Progenitor cell of endocrine pancreas (in vitro differentiated cells): ENCODE measurements at regions not wholly inside any gene's neighbourhood (a gene's known extent, or its start where the extent isn't known, plus 50 kb on each side); places are given as distances from the start of the nearest gene placed in this dataset.

Experiments used
- DNase-seq: peaks from one replicate; pipeline ENCODE4 v3.0.0; 2021; ENCODE audit warnings: low spot score; ENCODE audit not compliant: unreplicated experiment
- H3K27ac Mint-ChIP-seq: 2 replicates; pipeline ENCODE4 v1.8.0; 2021; ENCODE audit warnings: mild to moderate bottlenecking, moderate library complexity, mixed read lengths
- H3K27me3 Mint-ChIP-seq: 2 replicates; pipeline ENCODE4 v1.8.0; 2021; ENCODE audit warnings: mixed read lengths
- H3K36me3 Mint-ChIP-seq: 2 replicates; pipeline ENCODE4 v1.8.0; 2022; ENCODE audit warnings: mixed read lengths; ENCODE audit not compliant: insufficient read depth
- H3K4me1 Mint-ChIP-seq: 2 replicates; pipeline ENCODE4 v1.8.0; 2021; ENCODE audit warnings: low read depth, mixed read lengths
- H3K4me3 Mint-ChIP-seq: 2 replicates; pipeline ENCODE4 v1.8.0; 2021; ENCODE audit warnings: low read depth, mild to moderate bottlenecking, moderate library complexity, mixed read lengths
- H3K9me3 Mint-ChIP-seq: 2 replicates; pipeline ENCODE4 v1.8.0; 2021; ENCODE audit warnings: low read depth, mixed read lengths
- TF ChIP-seq, protein P1 (sequence below): fragments of 200-600 bp; sonication (generic); IDR thresholded peaks from one replicate; pipeline ENCODE4 v1.5.0; 2021; ENCODE audit warnings: antibody characterized with exemption, mild to moderate bottlenecking; ENCODE audit not compliant: unreplicated experiment

DNA sequence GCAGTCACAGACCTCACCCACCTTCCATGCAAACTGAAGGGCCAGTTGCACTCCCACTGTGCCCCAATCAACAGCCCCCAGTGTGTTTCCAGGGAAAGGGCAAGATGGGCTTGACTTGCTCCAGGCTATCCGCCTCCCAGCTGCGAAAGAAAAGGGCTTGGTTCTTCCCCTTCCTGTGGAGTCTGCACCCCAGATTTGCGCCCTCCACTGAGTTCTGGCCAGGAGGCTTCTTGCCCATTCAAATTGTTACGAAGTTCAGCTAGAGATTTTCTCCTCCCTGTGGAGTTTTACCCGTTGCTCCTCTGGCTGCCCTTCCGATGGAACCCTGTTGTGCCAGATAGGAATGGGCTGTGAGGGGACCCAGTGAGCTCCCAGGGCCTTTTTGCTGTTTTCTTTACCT is 1096.9 kb upstream of the ALCAM start:
- no peaks in the 10 kb centered on the region for H3K4me1 Mint-ChIP-seq
- no peak overlapping the region for H3K4me3 Mint-ChIP-seq
- no peaks in the 10 kb centered on the region for H3K36me3 Mint-ChIP-seq
- no peaks in the 10 kb centered on the region for H3K27me3 Mint-ChIP-seq
- H3K9me3 Mint-ChIP-seq, result peaks cover 8% of the 10 kb centered on the region
- H3K27ac Mint-ChIP-seq, result no peak overlapping the region
- no peak for DNase-seq
- TF ChIP-seq, protein P1, sequence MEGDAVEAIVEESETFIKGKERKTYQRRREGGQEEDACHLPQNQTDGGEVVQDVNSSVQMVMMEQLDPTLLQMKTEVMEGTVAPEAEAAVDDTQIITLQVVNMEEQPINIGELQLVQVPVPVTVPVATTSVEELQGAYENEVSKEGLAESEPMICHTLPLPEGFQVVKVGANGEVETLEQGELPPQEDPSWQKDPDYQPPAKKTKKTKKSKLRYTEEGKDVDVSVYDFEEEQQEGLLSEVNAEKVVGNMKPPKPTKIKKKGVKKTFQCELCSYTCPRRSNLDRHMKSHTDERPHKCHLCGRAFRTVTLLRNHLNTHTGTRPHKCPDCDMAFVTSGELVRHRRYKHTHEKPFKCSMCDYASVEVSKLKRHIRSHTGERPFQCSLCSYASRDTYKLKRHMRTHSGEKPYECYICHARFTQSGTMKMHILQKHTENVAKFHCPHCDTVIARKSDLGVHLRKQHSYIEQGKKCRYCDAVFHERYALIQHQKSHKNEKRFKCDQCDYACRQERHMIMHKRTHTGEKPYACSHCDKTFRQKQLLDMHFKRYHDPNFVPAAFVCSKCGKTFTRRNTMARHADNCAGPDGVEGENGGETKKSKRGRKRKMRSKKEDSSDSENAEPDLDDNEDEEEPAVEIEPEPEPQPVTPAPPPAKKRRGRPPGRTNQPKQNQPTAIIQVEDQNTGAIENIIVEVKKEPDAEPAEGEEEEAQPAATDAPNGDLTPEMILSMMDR, result no peak

DNA sequence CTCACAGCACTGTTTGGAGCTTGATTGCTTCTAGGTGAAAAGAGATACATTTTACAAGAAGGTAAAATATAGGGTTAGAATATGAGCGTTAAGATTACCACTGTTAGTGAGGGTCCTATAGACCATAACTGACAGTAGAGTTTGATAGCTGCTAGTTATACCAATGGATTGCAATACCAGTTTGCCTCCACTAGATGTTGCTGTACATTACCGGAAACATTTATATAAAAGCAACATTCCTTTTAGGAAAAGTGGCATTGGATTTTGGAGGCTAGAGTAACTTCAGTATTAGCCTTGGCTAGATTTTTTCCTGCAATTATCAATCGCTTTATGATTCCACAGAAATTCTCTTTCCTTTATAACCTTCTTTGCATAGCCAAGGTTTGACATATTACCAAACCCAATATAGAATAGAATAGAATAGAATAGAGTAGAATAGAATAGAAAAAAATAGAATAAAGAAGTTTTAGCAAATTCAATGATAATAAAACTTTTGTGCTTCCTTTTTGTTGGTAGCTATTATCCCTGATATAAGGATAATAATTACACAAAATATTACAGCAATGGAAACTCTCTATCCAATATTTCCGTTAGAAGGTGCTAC is 1093.6 kb upstream of the ALCAM start:
- no peak overlapping the region for H3K4me3 Mint-ChIP-seq
- peaks cover 13% of the 10 kb centered on the region for H3K9me3 Mint-ChIP-seq
- no peaks in the 10 kb centered on the region for H3K27me3 Mint-ChIP-seq
- TF ChIP-seq, protein P1, result peak; percentile 71
- no peaks in the 10 kb centered on the region for H3K4me1 Mint-ChIP-seq
- no peak overlapping the region for H3K27ac Mint-ChIP-seq
- DNase-seq, result no peak
- no peaks in the 10 kb centered on the region for H3K36me3 Mint-ChIP-seq

- no peak overlapping the region for H3K4me3 Mint-ChIP-seq
- peaks cover 22% of the 10 kb centered on the region for H3K9me3 Mint-ChIP-seq
- no peak overlapping the region for H3K27ac Mint-ChIP-seq
- no peaks in the 10 kb centered on the region for H3K27me3 Mint-ChIP-seq
- H3K36me3 Mint-ChIP-seq, result no peaks in the 10 kb centered on the region
- no peak for DNase-seq
- TF ChIP-seq, protein P1, result no peak
- H3K4me1 Mint-ChIP-seq, result no peaks in the 10 kb centered on the region
These were observed 1091.5 kb upstream of the ALCAM start for GRCh38 chr3:104275199-104275598.

DNA sequence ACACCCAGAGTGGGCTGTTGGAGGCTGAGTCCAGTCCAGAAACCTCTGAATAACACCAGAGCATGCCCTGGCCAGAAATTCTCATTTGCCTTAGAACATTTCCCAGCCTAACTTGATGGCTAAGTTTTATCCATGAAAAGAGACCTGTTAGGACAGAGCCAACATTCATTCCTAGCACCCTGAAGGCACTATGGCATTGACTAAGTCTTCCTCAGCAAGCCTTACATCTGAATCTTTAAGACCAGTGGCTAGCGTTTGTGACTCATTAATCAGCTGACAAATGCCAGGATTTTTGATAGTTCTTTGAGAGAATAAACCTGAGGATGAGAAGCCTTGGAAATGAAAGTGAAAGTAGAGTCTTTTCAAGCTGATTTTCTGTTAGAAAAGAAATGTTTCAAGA is 1087.1 kb upstream of the ALCAM start:
- no peak for DNase-seq
- Mint-ChIP-seq H3K27me3 (no peaks in the 10 kb centered on the region), H3K36me3 (no peaks in the 10 kb centered on the region), H3K9me3 (peaks cover 40% of the 10 kb centered on the region), H3K27ac (no peak overlapping the region), H3K4me3 (no peak overlapping the region), H3K4me1 (no peaks in the 10 kb centered on the region)
- TF ChIP-seq, protein P1, result no peak

GRCh38 chr3:104281713-104282112 is 1085.0 kb upstream of the ALCAM start:
- Mint-ChIP-seq H3K4me3 (no peak overlapping the region), H3K36me3 (no peaks in the 10 kb centered on the region), H3K27ac (no peak overlapping the region)

More at GRCh38 chr3:104281713-104282112, 1085.0 kb upstream of the ALCAM start:
- Mint-ChIP-seq H3K27me3 (no peaks in the 10 kb centered on the region), H3K4me1 (no peaks in the 10 kb centered on the region), H3K9me3 (peaks cover 42% of the 10 kb centered on the region)
- DNase-seq, result no peak
- TF ChIP-seq, protein P1, result no peak
